Occipital lobe (tissue), 1 donor: ENCODE measurements at regions not wholly inside any gene's neighbourhood (a gene's known extent, or its start where the extent isn't known, plus 50 kb on each side); places are given as distances from the start of the nearest gene placed in this dataset.
"Not testable (repeated sequence)": the region's sequence is repeated elsewhere in the genome, so short reads cannot be mapped to it uniquely, and the experiment has no call there.

Experiments used
- DNase-seq: peaks from one replicate; lab custom pipeline; 2025; lab: John Stamatoyannopoulos, UW

DNA sequence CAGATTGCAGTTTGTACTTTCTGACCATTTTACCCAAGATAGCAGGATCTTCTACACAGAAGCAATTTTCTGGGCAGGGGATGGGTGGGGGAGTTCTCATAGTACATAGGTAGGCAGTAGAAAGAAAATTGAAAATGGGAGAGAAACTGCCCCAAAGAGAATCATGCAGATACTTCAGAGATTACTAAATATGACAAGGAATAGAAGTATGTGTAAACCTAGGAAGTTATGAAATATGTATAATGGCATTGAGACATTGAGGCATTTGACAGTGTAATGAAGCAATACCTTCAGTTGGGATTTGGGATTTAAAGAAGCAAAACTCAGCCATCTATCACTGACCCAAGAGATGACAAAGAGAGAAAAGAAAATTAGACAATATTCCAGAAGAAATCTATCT, 233.0 kb downstream of the PTN start:
- no peak for DNase-seq

DNA sequence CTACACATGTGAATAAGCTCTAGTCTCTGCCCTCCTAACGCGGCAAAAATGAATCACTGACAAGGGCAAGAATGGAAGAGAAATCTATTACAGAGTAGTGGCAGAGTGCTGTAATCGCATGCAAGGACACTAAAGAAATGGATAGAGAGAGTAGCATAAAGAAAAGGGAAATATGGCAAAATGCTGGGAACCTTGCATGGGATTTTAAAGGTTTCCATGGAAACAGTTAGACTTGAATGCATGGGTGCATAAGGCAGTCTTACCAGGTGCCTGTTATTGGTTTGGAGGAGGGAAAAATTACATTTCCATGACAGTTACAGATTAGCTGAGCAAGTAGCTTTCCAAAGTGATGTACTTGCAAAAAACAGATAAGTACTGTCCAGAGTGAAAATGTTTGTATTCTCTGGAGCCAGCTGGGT, 233.4 kb downstream of the PTN start:
- DNase-seq: no peak

DNA sequence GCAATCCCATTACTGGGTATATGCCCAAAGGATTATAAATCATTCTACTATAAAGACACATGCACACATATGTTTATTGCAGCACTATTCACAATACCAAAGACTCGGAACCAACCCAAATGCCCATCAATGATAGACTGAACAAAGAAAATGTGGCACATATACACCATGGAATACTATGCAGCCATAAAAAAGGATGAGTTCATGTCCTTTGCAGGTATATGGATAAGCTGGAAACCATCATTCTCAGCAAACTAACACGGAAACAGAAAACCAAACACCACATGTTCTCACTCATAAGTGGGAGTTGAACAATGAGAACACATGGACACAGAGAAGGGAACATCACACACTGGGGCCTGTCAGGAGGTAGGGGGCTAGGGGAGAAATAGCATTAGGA, 235.7 kb downstream of the PTN start:
- not testable (repeated sequence) for DNase-seq

DNA sequence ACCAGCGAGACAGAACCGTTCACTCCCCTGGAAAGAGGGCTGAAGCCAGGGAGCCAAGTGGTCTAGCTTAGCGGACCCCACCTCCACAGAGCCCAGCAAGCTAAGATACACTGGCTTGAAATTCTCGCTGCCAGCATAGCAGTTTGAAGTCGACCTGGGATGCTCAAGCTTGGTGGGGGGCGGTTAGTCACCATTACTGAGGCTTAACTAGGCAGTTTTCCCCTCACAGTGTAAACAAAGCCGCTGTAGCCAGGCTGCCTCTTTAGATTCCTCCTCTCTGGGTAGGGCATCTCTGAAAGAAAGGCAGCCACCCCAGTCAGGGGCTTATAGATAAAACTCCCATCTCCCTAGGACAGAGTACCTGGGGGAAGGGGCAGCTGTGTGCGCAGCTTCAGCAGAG, 235.1 kb downstream of the CHRM2 start:
- not testable (repeated sequence) for DNase-seq

DNA sequence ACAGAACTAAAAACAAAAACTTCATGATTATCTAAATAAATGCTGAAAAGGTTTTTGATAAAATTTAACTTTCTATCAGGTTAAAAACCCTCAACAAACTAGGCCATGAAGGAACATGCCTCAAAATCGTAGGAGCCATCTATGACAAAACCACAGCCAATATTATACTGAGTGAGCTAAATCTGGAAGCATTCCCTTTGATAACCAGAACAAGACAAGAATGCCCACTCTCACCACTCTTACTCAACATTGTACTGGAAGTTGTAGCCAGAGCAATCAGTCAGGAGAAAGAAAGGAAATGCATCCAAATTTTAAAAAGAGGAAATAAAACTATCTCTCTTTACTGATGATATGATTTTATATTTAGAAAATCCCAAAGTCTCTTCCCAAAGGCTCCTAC, 228.7 kb downstream of the CHRM2 start:
- no peak for DNase-seq

DNA sequence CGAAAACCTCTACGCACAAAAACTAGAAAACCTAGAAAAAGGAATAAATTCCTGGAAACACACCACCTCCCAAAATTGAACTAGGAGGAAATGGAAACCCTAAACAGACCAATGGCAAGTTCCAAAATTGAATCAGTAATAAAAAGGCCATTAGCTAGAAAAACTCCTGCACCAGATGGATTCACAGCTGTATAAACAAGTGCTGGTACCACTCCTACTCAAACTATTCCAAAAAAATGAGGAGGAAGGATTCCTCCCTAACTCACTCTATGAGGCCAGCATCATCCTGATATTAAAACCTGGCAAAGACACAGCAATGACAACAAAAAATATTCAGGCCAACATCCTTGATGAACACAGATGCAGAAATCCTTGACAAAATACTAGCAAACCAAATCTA, 228.2 kb downstream of the CHRM2 start:
- DNase-seq: no peak

DNA sequence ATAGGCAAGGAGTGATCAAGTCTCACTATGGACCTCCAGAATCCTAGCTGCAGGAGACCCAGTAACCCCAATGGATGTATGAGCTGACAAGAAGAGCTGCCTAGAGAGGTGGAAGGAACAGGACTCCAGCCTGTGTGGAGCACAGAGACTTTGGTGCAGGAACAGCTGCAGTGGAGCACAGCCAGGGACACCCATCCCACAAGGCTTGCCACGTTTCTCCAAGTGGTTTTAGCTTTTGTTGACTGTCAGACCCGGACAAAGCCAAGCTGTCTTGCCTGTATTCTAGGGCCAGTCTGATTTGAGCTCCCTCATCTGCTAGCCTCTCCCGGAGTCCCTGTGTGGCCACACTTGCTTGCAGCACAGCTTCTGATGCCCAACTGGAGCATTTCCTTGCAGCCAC, 224.7 kb downstream of the CHRM2 start:
- DNase-seq: no peak

DNA sequence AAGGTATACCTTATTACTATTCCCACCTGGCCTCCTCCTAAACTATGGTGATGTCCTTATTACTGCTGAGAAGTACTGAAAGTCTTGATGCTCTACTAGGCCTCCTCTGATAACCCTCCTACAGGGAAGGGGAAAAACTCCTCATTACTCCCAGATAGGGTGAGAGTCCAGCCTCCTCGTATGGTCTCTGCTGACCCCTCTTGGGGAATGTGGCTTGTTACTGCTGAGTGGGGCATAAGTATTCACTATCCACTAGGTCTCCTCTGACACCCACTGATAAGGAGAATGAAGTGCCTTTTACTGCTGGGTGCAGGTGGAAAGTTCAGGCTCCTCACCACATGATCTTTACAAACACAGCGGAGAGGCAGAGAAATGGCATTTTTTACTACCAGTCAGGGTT, 222.9 kb downstream of the CHRM2 start:
- DNase-seq: no peak

DNA sequence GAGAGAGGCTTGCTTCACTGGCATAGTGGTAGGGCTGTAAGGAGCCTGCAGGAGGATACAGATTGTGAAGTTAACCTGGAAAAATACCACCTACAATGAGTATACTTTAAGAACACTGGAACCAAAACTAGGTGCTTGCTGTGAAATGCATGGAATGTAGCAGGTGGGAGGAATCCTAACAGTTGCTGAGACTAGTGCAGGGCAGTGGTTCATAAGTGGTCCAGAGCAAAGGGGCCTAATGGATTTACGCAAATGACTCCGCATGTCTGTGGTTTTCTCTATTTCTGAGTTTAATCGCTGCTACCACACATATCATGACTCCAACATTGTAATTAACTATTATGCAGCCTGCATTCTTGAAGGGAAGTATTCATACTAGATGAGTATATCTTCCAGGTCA, 218.4 kb downstream of the CHRM2 start:
- DNase-seq: no peak

DNA sequence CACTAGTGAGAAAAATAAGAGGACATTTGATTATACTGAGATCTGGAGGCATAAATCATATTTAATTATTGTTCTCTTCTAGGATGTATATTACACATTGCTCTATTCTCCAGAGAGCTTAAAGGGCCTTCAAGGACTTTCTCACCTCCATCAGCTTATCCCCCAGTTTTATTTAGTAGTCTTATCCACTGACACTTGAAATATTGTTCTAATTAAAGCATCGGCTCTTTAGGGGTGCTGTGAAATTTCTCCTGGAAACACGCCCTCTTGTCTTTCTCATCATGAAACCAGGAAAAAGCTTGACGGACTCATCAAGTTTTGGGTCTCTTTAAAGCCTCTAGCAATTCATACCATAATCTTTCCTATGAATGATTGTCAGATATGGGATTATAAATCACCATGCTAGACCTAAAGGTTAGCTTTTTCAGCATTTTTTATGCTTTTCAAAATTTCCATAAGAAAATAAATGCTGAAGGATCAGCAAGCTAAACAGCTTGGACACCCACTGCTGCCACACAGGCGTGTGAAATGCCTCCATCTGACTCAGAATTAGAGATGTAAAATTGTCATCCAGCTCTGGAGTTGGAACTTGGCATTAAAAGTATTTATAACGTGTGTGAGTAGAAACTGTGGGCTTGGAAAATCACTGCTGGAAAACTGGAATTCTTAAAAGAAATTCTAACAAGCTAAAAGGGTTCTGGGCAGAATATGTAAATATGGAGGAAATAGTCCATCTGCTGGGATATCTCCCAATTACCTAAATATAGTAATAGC, 216.3 kb downstream of the CHRM2 start:
- DNase-seq: no peak

DNA sequence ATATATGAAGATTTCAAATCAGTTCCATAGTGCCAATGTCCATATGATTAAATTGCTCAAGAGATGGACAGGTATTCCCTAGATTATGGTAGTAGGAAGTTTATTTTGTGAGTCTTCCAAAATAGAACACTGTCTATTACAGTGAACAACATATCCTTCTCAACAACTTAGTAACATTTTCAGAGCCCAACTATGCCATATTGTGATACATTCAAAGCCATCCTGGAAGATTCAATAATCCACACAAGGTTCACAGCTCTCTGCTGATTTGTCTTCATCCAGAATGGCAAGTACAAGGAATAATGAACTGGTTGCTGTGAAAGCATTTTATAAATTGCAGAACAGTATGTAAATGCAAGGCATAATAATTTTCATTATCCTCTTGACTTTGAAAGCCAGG, 213.9 kb downstream of the CHRM2 start:
- no peak for DNase-seq

DNA sequence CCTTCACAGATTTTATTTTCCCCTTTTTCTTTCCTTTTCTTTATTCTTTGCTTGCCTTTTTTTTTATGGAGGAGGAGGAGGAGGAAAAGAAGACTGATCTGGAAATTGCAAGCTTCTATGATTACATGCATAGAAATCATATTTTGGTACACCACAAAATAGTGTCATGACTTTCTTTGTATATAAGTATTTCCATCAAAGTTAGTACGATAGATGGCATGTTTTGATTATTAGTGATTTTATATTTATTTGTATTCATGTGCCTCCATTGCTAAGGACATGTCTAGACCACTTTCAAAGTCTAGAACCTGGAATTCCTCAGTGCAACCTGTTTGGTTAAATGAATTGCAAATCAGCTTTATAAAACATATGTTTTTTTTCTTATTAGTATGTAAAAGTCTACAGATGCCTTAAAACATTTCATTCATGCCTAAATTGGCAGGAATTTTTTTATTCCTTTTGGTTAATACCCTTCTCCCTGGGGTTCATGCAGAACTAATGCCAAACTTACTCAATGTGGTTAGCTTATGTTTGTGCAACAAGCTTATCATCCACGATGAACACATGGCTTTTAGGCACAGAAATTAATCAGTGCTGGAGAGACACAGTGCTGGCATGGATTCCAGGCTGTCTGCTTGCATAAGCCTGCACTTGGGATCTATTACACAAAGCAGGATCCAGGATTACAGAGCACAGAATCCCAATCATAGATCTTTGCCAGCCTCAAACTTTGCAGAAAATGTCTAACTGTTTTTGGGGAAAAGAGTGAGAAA, 213.1 kb downstream of the CHRM2 start:
- DNase-seq: peak; percentile 8

DNA sequence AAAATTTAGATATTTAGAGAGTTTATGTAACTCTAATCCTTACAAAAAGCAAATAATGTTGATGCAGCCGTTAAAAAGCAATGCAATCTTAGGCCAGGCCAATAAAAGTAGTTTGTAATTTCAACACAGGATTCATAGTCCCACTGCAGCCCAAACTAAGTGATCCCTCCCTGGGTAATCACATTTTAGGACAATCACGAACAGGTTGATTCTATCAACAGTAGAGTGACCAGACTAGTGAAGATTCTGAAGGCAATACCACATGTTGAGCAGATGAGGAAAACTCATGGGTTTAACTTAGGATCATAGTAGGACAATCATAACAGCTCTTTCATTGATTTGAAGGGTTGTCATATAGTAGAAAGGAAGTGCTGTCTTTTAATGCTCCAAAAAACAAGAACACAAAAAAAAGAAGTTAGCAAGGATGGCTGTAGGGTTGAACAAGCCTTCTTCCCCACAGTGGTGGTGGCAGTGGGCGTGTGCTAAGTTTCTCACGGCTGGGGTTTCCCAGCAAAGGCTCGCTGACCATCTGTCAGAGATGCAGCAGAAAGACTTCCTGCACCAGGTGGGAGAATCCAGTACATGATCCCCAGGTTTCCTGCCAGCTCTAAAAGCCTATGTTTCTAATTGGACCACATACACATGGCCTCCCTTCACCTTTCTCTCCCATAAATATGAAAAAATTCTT, 212.2 kb downstream of the CHRM2 start:
- DNase-seq: no peak

DNA sequence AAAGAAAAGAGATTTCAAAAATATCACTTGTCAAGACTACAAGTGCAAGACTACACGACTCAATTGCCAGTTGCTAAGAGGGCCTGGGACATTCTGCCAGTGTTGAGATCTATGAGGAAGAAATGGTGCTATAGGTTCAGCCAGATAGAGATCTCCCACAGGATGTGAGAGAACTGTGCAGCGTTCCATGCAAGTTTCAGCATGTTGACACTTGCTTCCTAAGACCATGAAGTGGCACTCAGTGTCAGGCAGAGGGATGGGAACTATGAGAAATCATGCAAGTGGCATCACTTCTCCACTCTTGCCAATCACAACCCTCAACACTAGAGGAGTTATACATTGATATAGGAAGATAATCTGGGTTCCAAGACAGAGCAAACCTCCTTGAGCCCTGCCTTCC, 210.3 kb downstream of the CHRM2 start:
- no peak for DNase-seq

DNA sequence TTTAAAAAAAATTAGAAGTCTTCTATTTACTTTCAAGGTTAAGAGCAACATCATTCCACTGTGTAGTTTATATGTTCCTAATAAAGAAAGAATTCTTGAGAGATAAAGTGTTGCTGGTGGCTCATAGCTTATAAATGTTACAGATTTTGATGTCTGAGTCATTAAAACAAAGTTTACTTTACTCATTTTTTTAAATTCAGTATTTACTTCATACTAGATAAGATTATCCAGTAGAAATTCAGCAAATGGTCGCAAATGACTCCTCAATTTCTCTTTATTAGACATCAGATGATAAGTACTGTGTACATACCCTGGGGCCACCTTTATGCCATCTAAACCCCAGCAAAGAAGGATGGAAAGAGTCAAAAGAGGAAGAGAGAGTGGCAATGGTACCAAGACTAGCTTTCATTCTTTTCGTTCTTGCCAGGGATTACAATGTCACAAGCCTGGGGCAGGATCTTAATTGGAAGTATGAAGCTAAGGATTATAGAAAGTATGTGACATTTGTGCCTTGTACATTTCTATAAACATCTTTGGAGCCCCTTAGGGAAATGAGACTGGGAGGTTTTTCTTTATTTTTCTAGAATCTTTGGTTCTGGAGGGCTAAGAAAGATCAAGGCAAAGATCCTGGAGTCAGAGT, 206.1 kb downstream of the CHRM2 start:
- DNase-seq: no peak

DNA sequence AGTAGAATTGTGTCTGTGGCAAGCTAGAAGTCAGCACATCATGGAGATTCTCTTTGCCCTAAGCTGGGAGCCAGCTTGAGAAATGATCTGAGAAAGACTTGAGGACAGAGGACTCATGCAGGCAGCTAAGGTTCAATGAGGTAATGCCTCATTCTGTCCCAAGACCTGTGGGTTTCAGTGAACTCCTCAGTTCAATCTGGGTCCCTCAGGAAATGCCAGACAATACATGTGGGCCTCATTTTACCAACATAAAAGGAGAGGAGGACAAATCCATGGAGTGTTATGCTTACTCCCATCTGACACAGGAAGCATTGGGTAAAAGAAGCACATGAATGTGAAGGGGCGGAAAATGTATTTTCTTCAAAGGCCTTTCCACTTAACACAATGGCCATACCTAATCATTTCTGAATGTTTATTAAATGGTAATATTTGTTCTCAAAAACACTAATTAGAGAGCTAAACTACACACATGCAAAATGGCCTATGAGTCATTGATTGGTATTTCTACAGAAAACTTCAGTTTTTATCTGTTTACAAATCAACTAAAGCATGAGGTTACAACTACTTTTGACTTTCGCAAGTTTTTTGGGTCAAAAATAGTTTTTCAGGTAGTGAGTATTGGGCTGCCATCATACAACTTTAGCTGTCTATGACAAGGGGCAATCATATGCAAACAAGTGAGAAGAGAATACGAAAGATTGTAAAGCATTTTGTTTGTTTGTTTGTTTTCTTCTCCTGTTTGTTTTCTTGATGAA, 205.3 kb downstream of the CHRM2 start:
- DNase-seq: no peak
